OCI-LY3 (cell line): ENCODE measurements at regions not wholly inside any gene's neighbourhood (a gene's known extent, or its start where the extent isn't known, plus 50 kb on each side); places are given as distances from the start of the nearest gene placed in this dataset.

Experiments
- CTCF ChIP-seq: fragments of 200-600, 300-600 bp; sonication (generic); IDR thresholded peaks from 2 replicates; pipeline ENCODE4 v1.5.1; 2014; ENCODE audit warnings: antibody characterized with exemption, low read length, low read depth
- EZH2phosphoT487 ChIP-seq: fragments of 200-600 bp; shearing (Covaris generic); IDR thresholded peaks from 2 replicates; pipeline ENCODE4 v1.6.1; 2018; ENCODE audit warnings: antibody characterized with exemption, mixed run types, low read depth

GRCh38 chr14:98889836-98890185 lies 382.2 kb downstream of the BCL11B start:
- TF ChIP-seq CTCF, result no peak
- TF ChIP-seq EZH2phosphoT487, result no peak
